ENCODE measurements at regions not wholly inside any gene's neighbourhood (a gene's known extent, or its start where the extent isn't known, plus 50 kb on each side); places are given as distances from the start of the nearest gene placed in this dataset.
"Not testable (repeated sequence)": the region's sequence is repeated elsewhere in the genome, so short reads cannot be mapped to it uniquely, and the experiment has no call there.

- in situ Hi-C loops (cut with MboI; ENCODE audit: low sequenced_read_pairs): no loop called here
Measured at GRCh38 chr6:4341078-4341797, 205.9 kb upstream of the ECI2 start.

GRCh38 chr6:4340544-4340943, 205.2 kb upstream of the ECI2 start:
- in situ Hi-C loops (cut with MboI; ENCODE audit: low sequenced_read_pairs): no loop called here

DNA sequence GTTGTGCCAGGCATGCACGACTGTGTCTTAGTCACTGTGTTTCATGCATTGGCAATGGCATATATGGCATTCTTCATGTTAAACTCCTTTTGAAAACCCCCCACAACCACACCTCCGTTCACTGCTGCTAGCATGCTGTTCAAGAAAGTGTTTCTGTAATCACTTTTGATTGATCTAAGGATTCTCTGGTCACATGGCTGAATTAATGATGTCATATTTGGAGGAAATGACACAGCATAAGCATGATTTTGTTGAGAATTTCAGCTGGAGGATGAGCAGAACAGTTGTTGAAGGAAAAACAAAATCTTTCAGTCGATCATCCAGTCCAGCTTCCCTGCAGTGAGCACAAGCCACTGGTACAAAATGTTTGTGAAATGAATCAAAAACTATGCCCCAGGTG, 203.5 kb upstream of the ECI2 start:
- in situ Hi-C loops (cut with MboI; ENCODE audit: low sequenced_read_pairs): no loop called here

DNA sequence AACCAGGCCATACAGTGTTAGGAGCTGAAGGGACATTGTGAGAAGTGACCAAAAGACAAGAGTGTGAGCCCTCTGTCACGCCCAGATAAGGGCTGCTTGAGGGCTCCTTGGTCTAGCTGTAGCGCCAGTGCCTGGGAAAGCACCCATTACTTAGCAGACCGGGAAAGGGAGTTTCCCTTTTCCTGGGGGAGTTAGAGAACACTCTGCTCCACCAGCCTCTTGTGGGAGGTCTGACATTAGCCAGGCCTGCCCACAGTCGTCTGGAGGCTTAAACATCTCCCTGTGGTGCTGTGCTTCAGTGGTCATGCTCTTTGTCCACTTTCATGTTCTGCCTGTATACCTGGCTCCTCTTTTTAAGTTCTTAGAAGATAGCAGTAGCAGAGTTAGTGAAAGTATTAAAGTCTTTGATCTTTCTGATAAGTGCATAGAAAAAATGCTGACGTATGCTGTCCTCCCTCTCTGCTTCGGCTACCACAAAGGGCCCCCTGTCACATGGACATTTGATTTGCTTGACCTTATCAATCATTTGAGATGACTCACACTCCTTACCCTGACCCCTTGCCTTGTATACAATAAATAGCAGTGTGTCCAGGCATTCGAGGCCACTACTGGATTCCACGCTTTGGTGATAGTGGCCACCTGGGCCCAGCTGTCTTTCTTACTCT, 201.5 kb upstream of the ECI2 start:
- in situ Hi-C loops (cut with MboI; ENCODE audit: low sequenced_read_pairs): no loop called here

- in situ Hi-C loops (cut with MboI; ENCODE audit: low sequenced_read_pairs): no loop called here
Measured at GRCh38 chr6:4336084-4336483, 200.7 kb upstream of the ECI2 start.

GRCh38 chr6:4334158-4334740, 198.9 kb upstream of the ECI2 start:
- in situ Hi-C loops (cut with MboI; ENCODE audit: low sequenced_read_pairs): not testable (repeated sequence)

DNA sequence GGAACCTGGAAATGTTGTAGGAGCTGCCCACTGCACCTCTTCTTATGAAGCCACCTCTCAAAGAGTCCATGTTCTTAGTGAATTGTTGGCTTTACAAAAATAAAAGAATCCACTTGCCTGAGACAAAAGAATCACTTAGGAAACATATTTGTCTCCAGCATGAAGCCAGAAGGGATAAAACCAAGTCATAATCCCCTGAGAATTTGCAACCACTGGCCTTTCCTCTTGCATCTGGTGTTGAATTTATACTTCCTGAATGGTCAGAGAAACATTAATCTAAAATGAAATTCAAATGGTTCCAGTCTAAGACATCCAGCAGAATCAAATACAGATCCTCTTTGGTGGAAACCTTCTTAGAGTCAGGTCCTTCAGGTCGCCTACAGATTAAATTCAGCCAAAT, 192.5 kb upstream of the ECI2 start:
- in situ Hi-C loops (cut with MboI; ENCODE audit: low sequenced_read_pairs): no loop called here

GRCh38 chr6:4324746-4325145, 189.4 kb upstream of the ECI2 start:
- in situ Hi-C loops (cut with MboI; ENCODE audit: low sequenced_read_pairs): loop anchor here (25.0 kb wide), 1 partner anchor 613 kb away; no protein-coding TSS in a partner anchor

- in situ Hi-C loops (cut with MboI; ENCODE audit: low sequenced_read_pairs): loop anchor here (25.0 kb wide), 1 partner anchor 614 kb away; no protein-coding TSS in a partner anchor
Measured at GRCh38 chr6:4323322-4323721, 187.9 kb upstream of the ECI2 start.

DNA sequence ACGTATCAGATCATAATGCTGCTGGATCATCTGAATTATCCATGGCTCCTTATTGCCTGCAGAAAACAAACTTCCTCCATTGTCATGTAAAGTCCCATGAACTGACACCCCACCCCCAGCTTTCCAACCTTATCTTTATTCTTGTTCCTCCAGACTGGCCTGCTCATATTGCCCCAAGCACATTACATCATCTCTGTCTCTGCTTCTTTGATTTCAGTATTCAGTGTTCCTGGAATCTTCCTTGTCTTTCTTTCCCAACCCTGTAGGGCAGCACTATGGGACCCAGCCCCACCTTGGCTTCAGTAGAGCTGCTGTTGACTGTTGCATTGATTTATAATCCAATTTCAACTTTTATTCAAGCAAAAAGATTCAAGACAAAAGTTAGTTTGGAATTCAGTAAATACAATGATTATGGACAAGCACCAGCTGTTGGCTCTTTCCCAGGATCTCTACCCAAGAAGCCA, 187.5 kb upstream of the ECI2 start:
- in situ Hi-C loops (cut with MboI; ENCODE audit: low sequenced_read_pairs): loop anchor here (25.0 kb wide), 1 partner anchor 614 kb away; no protein-coding TSS in a partner anchor

- in situ Hi-C loops (cut with MboI; ENCODE audit: low sequenced_read_pairs): loop anchor here (25.0 kb wide), 1 partner anchor 615 kb away; no protein-coding TSS in a partner anchor
Measured at GRCh38 chr6:4322134-4322845, 186.9 kb upstream of the ECI2 start.

DNA sequence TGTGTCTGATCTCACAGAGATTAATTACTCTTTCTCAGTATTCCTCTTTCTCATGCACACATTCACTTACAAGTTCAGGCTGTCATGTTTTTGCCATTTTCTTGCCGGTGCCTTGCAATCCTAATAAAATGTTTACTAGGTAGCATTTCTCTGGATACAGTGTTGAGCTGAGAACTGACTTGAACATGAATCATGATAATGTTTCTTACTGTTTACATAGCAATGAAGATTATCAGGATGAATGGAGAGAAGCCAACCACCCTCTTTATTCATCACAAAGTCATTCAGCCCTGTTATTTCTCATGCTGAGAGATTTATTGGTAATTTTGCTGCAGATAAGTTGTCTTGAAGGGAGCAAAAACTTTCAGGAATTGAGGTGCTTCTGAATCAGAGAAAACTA, 185.5 kb upstream of the ECI2 start:
- in situ Hi-C loops (cut with MboI; ENCODE audit: low sequenced_read_pairs): loop anchor here (25.0 kb wide), 1 partner anchor 616 kb away; no protein-coding TSS in a partner anchor

GRCh38 chr6:4319981-4320683, 184.8 kb upstream of the ECI2 start:
- in situ Hi-C loops (cut with MboI; ENCODE audit: low sequenced_read_pairs): loop anchor here (25.0 kb wide), 1 partner anchor 617 kb away; no protein-coding TSS in a partner anchor

GRCh38 chr6:4318321-4318720, 182.9 kb upstream of the ECI2 start:
- in situ Hi-C loops (cut with MboI; ENCODE audit: low sequenced_read_pairs): loop anchor here (25.0 kb wide), 1 partner anchor 619 kb away; no protein-coding TSS in a partner anchor

DNA sequence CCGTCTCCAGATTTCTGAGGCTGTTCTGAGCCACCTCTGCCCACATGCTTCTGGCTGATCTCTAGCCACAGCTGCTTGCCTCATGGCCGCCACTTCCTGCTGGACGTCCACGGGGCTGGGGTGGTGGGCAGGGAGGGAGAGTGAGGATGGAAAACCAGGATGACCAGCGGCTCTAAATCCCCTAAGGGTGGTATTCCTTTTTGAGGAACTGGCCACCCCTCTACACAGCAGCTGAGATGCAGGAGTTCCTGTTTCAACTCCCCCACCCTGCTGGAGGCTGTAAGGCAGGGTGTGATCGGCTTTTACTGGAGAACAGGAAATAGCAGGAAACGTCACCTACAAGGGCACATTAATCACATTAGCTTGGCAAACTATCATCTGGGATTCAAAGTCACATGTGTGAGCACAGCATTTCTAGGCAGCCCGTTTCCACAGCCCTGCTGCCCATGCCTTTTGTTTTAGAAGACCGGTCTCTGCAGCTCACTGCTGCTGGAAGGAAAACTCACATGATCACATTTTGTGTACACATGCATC, 181.6 kb upstream of the ECI2 start:
- in situ Hi-C loops (cut with MboI; ENCODE audit: low sequenced_read_pairs): loop anchor here (25.0 kb wide), 1 partner anchor 620 kb away; no protein-coding TSS in a partner anchor

DNA sequence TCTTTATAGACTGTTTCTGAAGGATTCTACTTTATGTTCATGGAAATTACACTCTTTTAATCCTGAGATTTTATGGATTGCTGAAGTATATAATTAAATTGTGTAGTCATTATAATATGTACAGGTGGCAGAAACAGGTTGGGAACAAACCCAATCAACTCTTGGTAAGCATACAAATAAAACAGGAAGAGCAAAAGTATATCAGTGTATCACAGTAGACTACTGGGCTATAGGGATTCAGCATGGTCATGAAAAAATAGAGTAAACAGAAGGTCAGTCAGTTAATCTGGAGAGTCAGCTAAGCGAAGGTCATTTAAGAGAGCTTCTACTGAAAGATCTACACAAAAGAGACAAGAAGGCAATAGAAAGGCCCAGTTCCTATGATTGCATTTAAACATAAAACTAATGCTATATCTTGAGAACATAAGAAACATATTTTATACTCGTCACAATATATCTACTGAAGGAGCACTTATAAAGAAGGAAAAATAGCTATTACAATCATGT, 178.9 kb upstream of the ECI2 start:
- in situ Hi-C loops (cut with MboI; ENCODE audit: low sequenced_read_pairs): loop anchor here (25.0 kb wide), 1 partner anchor 623 kb away; no protein-coding TSS in a partner anchor

GRCh38 chr6:4313044-4313686, 177.8 kb upstream of the ECI2 start:
- in situ Hi-C loops (cut with MboI; ENCODE audit: low sequenced_read_pairs): loop anchor here (25.0 kb wide), 1 partner anchor 624 kb away; no protein-coding TSS in a partner anchor

DNA sequence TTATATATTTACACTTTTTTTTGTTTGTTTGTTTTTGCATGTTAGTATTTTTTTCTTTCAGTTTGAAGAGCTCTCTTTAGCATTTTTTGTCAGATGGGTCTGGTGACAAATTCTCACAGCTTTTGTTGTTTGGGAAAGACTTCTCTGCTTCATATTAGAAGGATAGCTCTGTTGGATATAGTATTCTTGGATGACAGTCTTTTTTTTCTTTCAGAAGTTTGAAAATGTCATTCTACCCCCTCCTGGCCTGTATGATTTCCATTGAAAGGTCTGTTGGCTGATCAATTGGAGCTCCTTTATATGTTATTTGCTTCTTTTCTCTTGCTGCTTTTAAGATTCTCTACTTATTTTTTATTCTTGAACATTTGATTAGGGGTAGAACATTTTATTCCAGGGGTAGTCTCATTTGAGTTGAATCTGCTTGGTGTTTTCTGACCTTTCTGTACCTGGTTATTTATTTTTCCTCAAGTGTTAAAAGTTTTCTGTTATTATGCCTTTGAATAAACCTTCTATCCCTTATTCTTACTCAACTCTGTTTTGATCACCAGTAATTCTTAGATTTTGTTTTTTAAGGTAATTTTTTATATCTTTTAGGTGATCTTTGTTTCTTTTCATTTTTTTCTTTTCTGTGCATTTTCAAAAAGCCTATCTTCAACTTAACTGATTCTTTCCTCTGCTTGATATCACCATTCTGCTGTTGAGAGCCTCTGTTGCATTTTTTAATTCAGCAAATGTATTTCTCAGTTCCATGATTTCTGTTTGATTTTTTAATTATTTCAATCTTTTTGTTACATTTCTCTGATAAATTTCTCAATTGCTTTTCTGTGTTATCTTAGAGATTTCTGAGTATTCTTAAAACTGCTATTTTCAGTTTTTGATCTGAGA, 176.8 kb upstream of the ECI2 start:
- in situ Hi-C loops (cut with MboI; ENCODE audit: low sequenced_read_pairs): loop anchor here (25.0 kb wide), 1 partner anchor 625 kb away; no protein-coding TSS in a partner anchor
